Fibroblast of mammary gland (primary cell): ENCODE measurements at regions not wholly inside any gene's neighbourhood (a gene's known extent, or its start where the extent isn't known, plus 50 kb on each side); places are given as distances from the start of the nearest gene placed in this dataset.

Experiments
- DNase-seq: peaks from one replicate; pipeline ENCODE4 v3.0.0-alpha.2; 2010; ENCODE audit warnings: low read depth
- H3K4me3 ChIP-seq: 2 replicates; pipeline ENCODE4 v1.5.1; 2011; ENCODE audit warnings: low read depth, mild to moderate bottlenecking, low read length, moderate library complexity; ENCODE audit not compliant: control insufficient read depth
- TF ChIP-seq, protein P1 (sequence below): conservative IDR thresholded peaks from 2 replicates; pipeline ENCODE4 v1.5.1; 2011; ENCODE audit warnings: low read depth, low read length, inconsistent platforms; ENCODE audit not compliant: control insufficient read depth, insufficient read depth

- no peak overlapping the region for H3K4me3 ChIP-seq
- no peak for DNase-seq
- TF ChIP-seq, protein P1, sequence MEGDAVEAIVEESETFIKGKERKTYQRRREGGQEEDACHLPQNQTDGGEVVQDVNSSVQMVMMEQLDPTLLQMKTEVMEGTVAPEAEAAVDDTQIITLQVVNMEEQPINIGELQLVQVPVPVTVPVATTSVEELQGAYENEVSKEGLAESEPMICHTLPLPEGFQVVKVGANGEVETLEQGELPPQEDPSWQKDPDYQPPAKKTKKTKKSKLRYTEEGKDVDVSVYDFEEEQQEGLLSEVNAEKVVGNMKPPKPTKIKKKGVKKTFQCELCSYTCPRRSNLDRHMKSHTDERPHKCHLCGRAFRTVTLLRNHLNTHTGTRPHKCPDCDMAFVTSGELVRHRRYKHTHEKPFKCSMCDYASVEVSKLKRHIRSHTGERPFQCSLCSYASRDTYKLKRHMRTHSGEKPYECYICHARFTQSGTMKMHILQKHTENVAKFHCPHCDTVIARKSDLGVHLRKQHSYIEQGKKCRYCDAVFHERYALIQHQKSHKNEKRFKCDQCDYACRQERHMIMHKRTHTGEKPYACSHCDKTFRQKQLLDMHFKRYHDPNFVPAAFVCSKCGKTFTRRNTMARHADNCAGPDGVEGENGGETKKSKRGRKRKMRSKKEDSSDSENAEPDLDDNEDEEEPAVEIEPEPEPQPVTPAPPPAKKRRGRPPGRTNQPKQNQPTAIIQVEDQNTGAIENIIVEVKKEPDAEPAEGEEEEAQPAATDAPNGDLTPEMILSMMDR, result no peak
Observed at GRCh38 chr7:35416568-35416967, 162.7 kb upstream of the TBX20 start.

GRCh38 chr7:35415411-35415822 lies 161.5 kb upstream of the TBX20 start:
- TF ChIP-seq, protein P1, result no peak
- DNase-seq, result no peak
- H3K4me3 ChIP-seq, result no peak overlapping the region

GRCh38 chr7:35411331-35411730 lies 157.4 kb upstream of the TBX20 start:
- no peak overlapping the region for H3K4me3 ChIP-seq
- DNase-seq, result no peak
- TF ChIP-seq, protein P1, result no peak

GRCh38 chr7:35405461-35405860 lies 151.6 kb upstream of the TBX20 start:
- TF ChIP-seq, protein P1, result no peak
- no peak for DNase-seq

GRCh38 chr7:35401217-35401879 lies 147.4 kb upstream of the TBX20 start:
- DNase-seq, result no peak
- H3K4me3 ChIP-seq, result no peak overlapping the region
- TF ChIP-seq, protein P1, result no peak

More at GRCh38 chr7:35405461-35405860, 151.6 kb upstream of the TBX20 start:
- H3K4me3 ChIP-seq, result no peak overlapping the region

DNA sequence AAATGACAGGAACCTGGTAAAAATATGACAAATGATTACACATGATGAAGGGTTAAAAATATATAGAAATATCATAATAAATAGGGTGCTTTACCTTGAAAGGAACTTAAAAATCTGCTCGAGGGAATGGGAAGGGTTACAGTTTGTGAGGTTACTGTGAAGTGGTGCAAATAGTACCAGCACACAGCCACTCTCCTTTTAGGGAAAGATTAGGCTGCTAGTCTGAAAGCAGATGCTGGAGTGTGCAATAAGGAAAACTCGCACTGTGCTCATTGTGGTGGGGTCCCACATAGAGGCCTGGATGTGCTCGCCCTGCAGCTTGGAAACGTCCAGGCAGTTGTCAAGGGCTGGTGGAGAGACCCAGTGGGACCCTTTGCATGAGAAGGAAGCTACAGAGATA lies 145.9 kb upstream of the TBX20 start:
- TF ChIP-seq, protein P1, result no peak
- no peak overlapping the region for H3K4me3 ChIP-seq
- no peak for DNase-seq
